HG02973 (cell line): ENCODE measurements at regions not wholly inside any gene's neighbourhood (a gene's known extent, or its start where the extent isn't known, plus 50 kb on each side); places are given as distances from the start of the nearest gene placed in this dataset.
"Not testable (repeated sequence)": the region's sequence is repeated elsewhere in the genome, so short reads cannot be mapped to it uniquely, and the experiment has no call there.

Experiments
- ATAC-seq: cut with Tn5 transposase; IDR thresholded peaks from one replicate; pipeline ENCODE4 v1.9.1; 2021; ENCODE audit warnings: moderate library complexity; ENCODE audit not compliant: unreplicated experiment

- ATAC-seq = not testable (repeated sequence)
Measured at GRCh38 chr1:149274493-149274892, 171.1 kb upstream of the NBPF9 start.

- not testable (repeated sequence) for ATAC-seq
Measured at GRCh38 chr1:149275802-149276201, 172.5 kb upstream of the NBPF9 start.

DNA sequence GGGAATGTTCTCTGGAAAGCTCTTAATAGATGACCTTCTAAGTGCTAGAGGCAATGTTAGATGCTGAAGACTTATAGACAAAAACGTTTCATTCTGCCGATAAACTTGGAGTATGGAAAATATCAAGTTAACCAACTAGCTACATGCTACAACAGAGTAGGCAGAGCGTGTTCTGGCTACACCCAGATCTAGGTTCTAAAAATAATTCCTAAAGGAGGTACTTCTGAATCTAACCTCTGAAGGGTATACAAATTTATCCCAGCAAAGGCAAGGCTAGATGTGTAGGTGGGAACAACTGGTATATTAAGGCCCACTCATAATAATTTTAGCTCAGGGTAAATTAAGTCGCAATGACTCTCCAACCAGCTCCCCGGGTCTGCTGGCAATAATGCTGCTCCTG lies 173.1 kb upstream of the NBPF9 start:
- not testable (repeated sequence) for ATAC-seq

- not testable (repeated sequence) for ATAC-seq
Measured at GRCh38 chr1:149278156-149278555, 174.8 kb upstream of the NBPF9 start.

DNA sequence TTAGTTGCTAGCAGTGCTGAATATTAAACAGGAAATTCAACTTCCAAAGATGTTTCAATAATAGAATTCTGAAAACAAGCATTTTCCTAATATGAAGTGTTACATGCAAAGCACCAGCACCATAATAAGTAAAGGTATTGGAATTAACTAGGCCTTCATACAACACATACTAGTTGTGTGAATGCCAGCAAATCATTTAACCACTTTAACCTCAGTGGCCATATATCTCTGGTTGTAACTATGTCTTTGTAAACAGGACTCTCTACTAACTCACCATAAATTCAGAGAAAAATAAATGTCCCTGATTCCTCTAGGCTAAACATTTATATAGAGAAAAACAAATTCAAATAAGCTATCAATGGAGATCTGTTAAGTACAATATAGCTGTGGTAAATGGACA lies 175.7 kb upstream of the NBPF9 start:
- not testable (repeated sequence) for ATAC-seq

DNA sequence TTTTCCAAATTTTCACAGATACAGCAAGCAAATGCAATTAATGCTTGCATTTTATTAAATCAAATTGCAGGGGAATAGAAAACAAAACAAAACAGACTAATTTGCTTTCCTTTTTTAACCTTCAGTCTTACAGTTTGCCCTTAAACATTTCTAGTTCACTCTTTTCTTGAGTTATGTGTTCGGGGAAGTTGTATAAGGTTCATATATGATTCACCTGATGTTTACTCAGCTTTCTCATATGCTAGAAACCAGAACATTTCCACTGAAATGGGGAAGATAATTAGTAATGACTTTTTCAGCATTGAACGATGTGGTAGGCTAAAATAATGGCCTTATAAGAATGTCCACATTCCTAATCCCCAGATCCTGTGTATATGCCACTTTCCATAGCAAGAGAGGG lies 176.2 kb upstream of the NBPF9 start:
- ATAC-seq = not testable (repeated sequence)

- not testable (repeated sequence) for ATAC-seq
Measured at GRCh38 chr1:149284773-149285172, 181.4 kb upstream of the NBPF9 start.

- ATAC-seq = not testable (repeated sequence)
Measured at GRCh38 chr1:149285205-149285604, 181.9 kb upstream of the NBPF9 start.

- not testable (repeated sequence) for ATAC-seq
Measured at GRCh38 chr1:149285638-149286037, 182.3 kb upstream of the NBPF9 start.

DNA sequence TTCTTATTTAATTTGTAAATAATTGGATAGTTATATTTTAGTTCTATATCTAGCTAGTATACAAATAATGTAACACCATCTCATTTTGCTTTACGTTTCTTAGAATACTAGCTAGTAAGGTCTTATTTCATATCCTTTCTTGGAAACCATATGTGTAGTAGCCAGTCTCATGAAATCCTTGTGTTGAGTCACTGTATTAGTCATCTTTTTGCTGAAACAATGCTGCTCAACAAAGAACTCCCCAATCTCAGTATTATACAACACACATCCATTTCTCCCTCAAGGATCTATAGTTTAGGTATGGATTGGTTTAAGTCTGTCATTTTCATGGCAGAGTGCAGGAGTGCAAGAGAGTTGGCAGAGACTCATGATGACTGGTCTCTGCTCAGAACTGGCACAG lies 185.2 kb upstream of the NBPF9 start:
- not testable (repeated sequence) for ATAC-seq

- ATAC-seq = not testable (repeated sequence)
Measured at GRCh38 chr1:149300478-149301218, 174.2 kb upstream of the NBPF19 start.

GRCh38 chr1:149301282-149301681 lies 173.6 kb upstream of the NBPF19 start:
- not testable (repeated sequence) for ATAC-seq

DNA sequence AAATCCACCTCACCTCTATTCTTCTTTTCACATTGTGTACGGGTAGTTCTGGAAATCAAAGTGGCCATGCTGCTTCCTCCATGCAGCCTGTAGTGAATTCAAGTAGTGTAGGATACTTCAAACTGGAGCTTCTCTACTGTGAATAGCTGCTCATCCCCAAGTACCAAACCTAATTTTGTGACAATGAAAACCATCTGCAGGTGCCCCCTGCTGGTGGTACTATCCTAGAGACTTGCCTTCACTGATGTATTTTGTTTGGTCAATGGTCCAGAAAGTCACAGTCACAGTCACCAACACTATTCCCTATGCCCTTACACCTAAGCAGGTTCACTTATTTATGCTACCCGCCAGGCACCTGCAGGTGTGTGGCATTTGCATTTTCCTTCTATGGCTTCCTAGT lies 170.0 kb upstream of the NBPF19 start:
- not testable (repeated sequence) for ATAC-seq

DNA sequence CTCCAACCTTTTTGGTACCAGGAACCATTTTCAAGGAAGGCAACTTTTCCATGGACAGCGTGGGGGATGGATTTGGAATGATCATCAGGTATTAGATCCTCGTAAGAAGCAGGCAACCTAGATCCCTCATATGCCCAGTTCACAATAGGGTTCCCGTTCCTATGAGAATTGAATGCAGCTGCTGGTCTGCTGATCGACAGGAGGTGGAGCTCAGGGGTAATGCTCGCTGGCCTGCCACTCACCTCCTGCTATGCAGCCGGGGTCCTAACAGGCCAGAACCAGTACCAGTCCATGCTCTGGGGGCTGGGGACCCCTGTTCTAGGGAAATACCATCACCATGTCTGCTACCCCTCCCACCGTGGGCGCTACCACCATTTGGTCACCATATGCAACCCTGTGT lies 167.2 kb upstream of the NBPF19 start:
- ATAC-seq = not testable (repeated sequence)

- ATAC-seq = not testable (repeated sequence)
Measured at GRCh38 chr1:149314921-149315320, 159.9 kb upstream of the NBPF19 start.

- not testable (repeated sequence) for ATAC-seq
Measured at GRCh38 chr1:149320971-149321731, 153.7 kb upstream of the NBPF19 start.

DNA sequence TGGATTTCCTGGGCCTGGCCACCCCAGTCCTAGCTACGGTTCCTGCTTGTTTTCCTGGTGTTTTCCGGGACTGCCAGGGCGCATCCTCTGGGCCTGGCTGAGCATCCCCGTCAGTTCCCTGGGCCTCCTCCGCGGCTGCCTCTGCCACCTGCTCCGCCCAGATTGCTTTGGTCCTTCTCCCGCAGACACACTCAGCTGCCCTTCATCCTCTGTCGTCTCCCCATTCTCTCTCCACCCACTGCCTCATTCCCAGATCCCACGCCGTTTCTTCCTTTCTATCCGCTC lies 153.2 kb upstream of the NBPF19 start:
- ATAC-seq = not testable (repeated sequence)

GRCh38 chr1:149330081-149330335 lies 144.8 kb upstream of the NBPF19 start:
- ATAC-seq = not testable (repeated sequence)

DNA sequence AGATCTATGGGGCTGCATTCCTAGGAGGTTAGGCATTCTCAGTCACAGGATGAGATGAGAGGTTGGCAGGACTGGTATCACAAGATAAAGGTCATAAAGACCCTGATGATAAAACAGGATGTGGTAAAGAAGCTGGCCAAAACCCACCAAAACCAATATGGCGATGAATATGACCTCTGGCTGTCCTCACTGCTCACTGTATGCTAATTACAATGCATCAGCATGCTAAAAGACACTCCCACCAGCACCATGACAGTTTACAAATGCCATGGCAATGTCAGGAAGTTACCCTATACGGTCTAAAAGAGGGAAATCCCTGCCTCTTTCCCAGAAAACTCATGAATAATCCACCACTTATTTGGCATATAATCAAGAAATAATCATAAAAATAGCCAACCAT lies 138.8 kb upstream of the NBPF19 start:
- ATAC-seq = not testable (repeated sequence)

DNA sequence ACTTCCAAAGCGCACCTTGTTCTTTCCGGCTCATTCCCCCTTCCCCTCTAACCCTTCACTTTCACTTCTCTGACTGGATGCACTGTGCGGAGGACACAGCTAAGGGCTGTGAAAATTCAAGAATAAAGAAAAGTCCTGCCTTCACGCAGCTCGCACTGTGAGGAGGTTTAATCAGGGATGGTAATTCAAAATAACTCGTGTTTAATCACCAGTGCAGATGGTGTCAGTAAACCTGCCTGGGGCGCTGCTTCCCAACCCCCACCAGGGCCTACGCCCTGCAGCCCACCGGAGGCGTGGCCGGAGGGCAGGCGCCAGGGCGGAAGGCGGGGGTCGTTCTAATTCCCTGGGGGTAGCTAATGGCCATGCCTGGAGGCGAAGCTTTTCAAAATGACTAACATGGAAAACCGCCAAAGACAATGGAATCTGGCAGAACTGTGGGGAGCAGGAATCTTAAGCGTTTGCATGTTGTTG lies 136.6 kb upstream of the NBPF19 start:
- ATAC-seq = not testable (repeated sequence)

DNA sequence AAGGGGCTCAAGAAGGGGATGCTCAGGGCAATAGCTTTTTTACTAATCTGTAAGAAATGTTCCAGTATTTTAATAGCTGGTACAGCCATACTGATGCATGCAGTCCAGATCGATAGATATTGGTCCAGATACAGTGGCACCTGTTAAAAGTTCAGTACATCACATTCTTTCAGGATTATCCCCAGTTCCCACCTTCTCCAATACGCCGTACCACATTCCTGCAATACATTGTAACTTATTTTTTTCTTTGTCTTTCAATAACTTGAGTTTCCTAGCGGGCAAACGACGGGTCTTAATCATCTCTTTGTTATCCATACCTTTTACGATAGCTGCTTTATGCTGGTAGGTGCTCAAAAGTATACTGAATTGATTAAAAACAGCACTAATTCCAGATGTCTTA lies 136.1 kb upstream of the NBPF19 start:
- ATAC-seq = not testable (repeated sequence)

DNA sequence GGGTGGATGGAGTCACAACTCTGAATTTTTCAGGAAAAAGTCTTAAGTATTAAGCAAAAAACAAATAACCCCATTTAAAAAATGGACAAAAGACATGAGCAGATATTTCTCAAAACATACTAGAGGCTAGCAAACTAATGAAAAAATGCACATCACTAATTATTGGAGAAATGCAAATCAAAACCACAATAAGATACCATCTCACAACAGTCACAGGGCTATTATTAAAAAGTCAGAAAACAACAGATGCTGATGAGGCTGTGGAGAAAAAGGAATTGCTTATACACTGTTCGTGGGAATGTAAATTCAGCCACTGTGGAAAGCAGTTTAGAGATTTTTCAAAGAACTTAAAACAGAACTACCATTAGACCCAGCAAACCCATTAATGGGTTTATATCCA lies 125.4 kb upstream of the NBPF19 start:
- ATAC-seq = not testable (repeated sequence)
